NCI-H82 (cell line): ENCODE measurements at regions not wholly inside any gene's neighbourhood (a gene's known extent, or its start where the extent isn't known, plus 50 kb on each side); places are given as distances from the start of the nearest gene placed in this dataset.
A peak's percentile ranks its signal among the peaks of the same experiment; 100 is the strongest.

ENCODE experiments used
- DNase-seq: peaks from one replicate; lab custom pipeline; 2025; lab: John Stamatoyannopoulos, UW

GRCh38 chr6:139597771-139598755, 223.6 kb upstream of the CITED2 start:
- no peak for DNase-seq

GRCh38 chr6:139597087-139597763, 222.8 kb upstream of the CITED2 start:
- DNase-seq: no peak

- no peak for DNase-seq
Measured at GRCh38 chr6:139595183-139595582, 220.7 kb upstream of the CITED2 start.

GRCh38 chr6:139594333-139594965, 220.0 kb upstream of the CITED2 start:
- DNase-seq: no peak

GRCh38 chr6:139593081-139593480, 218.6 kb upstream of the CITED2 start:
- no peak for DNase-seq

- no peak for DNase-seq
Measured at GRCh38 chr6:139592011-139592410, 217.6 kb upstream of the CITED2 start.

- peak; percentile 58 for DNase-seq
Measured at GRCh38 chr6:139591075-139591865, 216.8 kb upstream of the CITED2 start.

- DNase-seq: no peak
Measured at GRCh38 chr6:139590206-139590605, 215.8 kb upstream of the CITED2 start.

- DNase-seq: no peak
Measured at GRCh38 chr6:139588734-139589593, 214.5 kb upstream of the CITED2 start.

GRCh38 chr6:139588076-139588639, 213.7 kb upstream of the CITED2 start:
- peak; percentile 85 for DNase-seq

- peak; percentile 7 for DNase-seq
Measured at GRCh38 chr6:139587469-139587868, 213.0 kb upstream of the CITED2 start.

GRCh38 chr6:139586273-139586672, 211.8 kb upstream of the CITED2 start:
- DNase-seq: peak; percentile 33

- no peak for DNase-seq
Measured at GRCh38 chr6:139584599-139584998, 210.2 kb upstream of the CITED2 start.

- no peak for DNase-seq
Measured at GRCh38 chr6:139583420-139583819, 209.0 kb upstream of the CITED2 start.

GRCh38 chr6:139582956-139583355, 208.5 kb upstream of the CITED2 start:
- DNase-seq: no peak

GRCh38 chr6:139581485-139581865, 207.0 kb upstream of the CITED2 start:
- no peak for DNase-seq

GRCh38 chr6:139580592-139581484, 206.4 kb upstream of the CITED2 start:
- DNase-seq: no peak

GRCh38 chr6:139577763-139578604, 203.5 kb upstream of the CITED2 start:
- no peak for DNase-seq
